WTC11 (cell line): ENCODE measurements at regions not wholly inside any gene's neighbourhood (a gene's known extent, or its start where the extent isn't known, plus 50 kb on each side); places are given as distances from the start of the nearest gene placed in this dataset.

ENCODE experiments used
- ATAC-seq: fragments of 200-7000 bp; cut with Tn5 transposase; 2 replicates; pipeline ENCODE4 v1.10.0; 2021; ENCODE audit warnings: mild to moderate bottlenecking, moderate library complexity
- CTCF ChIA-PET: fragments of 300-600 bp; sonication (Branson Sonifier 250); formaldehyde crosslinking; loops from one replicate; lab custom pipeline; 2021; ENCODE audit warnings: antibody characterized with exemption; lab: Charles Lee
- POLR2A ChIA-PET: fragments of 350-600 bp; sonication (Branson Sonifier 250); formaldehyde crosslinking; loops from one replicate; lab custom pipeline; 2021; ENCODE audit warnings: antibody characterized with exemption; lab: Charles Lee
- DNase-seq: peaks from one replicate; pipeline ENCODE4 v3.0.0; 2021; ENCODE audit warnings: low spot score
- H3K27ac Mint-ChIP-seq: 2 replicates; pipeline ENCODE4 v1.8.0; 2021; ENCODE audit warnings: mixed read lengths
- H3K27me3 Mint-ChIP-seq: 2 replicates; pipeline ENCODE4 v1.8.0; 2021; ENCODE audit warnings: low read depth, mild to moderate bottlenecking, moderate library complexity, mixed read lengths
- H3K36me3 Mint-ChIP-seq: 2 replicates; pipeline ENCODE4 v1.8.0; 2021; ENCODE audit warnings: mixed read lengths
- H3K4me1 Mint-ChIP-seq: 2 replicates; pipeline ENCODE4 v1.8.0; 2022; ENCODE audit warnings: mixed read lengths
- H3K4me3 Mint-ChIP-seq: 2 replicates; pipeline ENCODE4 v1.8.0; 2021; ENCODE audit warnings: mild to moderate bottlenecking, moderate library complexity, mixed read lengths
- H3K9me3 Mint-ChIP-seq: 2 replicates; pipeline ENCODE4 v1.8.0; 2021; ENCODE audit warnings: mixed read lengths
- AFF4 ChIP-seq: sonication (generic); formaldehyde crosslinking; IDR thresholded peaks from 2 replicates; pipeline ENCODE4 v1.8.1; 2023; ENCODE audit warnings: mild to moderate bottlenecking, missing genetic modification reagents, borderline replicate concordance
- ATF1 ChIP-seq: sonication (generic); formaldehyde crosslinking; IDR thresholded peaks from 2 replicates; pipeline ENCODE4 v1.8.1; 2023; ENCODE audit warnings: mild to moderate bottlenecking, moderate library complexity, missing genetic modification reagents
- CREM ChIP-seq: sonication (generic); formaldehyde crosslinking; IDR thresholded peaks from 2 replicates; pipeline ENCODE4 v1.8.1; 2022; ENCODE audit warnings: mild to moderate bottlenecking, missing genetic modification reagents, moderate library complexity
- ESRRA ChIP-seq: sonication (generic); formaldehyde crosslinking; IDR thresholded peaks from 2 replicates; pipeline ENCODE4 v1.8.1; 2022; ENCODE audit warnings: mild to moderate bottlenecking, missing genetic modification reagents, borderline replicate concordance
- ETV6 ChIP-seq: sonication (generic); formaldehyde crosslinking; IDR thresholded peaks from 2 replicates; pipeline ENCODE4 v1.8.1; 2022; ENCODE audit warnings: mild to moderate bottlenecking, missing genetic modification reagents
- FOXP1 ChIP-seq: sonication (generic); formaldehyde crosslinking; IDR thresholded peaks from 2 replicates; pipeline ENCODE4 v1.8.0; 2022; ENCODE audit warnings: missing genetic modification reagents, mild to moderate bottlenecking, moderate library complexity, borderline replicate concordance
- JAZF1 ChIP-seq: fragments of 250-450 bp; sonication (Bioruptor Pico); IDR thresholded peaks from 2 replicates; pipeline ENCODE4 v1.9.0; 2021; ENCODE audit warnings: moderate library complexity, mild to moderate bottlenecking, inconsistent platforms
- MLX ChIP-seq: sonication (generic); formaldehyde crosslinking; IDR thresholded peaks from 2 replicates; pipeline ENCODE4 v1.8.1; 2023; ENCODE audit warnings: mild to moderate bottlenecking, missing genetic modification reagents, moderate library complexity
- MXD4 ChIP-seq: fragments of 250-450 bp; sonication (Bioruptor Pico); IDR thresholded peaks from 2 replicates; pipeline ENCODE4 v1.8.0; 2021; ENCODE audit warnings: mild to moderate bottlenecking, moderate library complexity, borderline replicate concordance
- NFATC4 ChIP-seq: fragments of 250-450 bp; sonication (Bioruptor Pico); IDR thresholded peaks from 2 replicates; pipeline ENCODE4 v1.9.0; 2021; ENCODE audit warnings: mild to moderate bottlenecking
- NR3C1 ChIP-seq: sonication (generic); formaldehyde crosslinking; conservative IDR thresholded peaks from 2 replicates; pipeline ENCODE4 v1.8.1; 2023; ENCODE audit warnings: low read depth, mild to moderate bottlenecking, missing genetic modification reagents
- PRRX2 ChIP-seq: fragments of 250-450 bp; sonication (Bioruptor Pico); IDR thresholded peaks from 2 replicates; pipeline ENCODE4 v1.8.0; 2021; ENCODE audit warnings: mild to moderate bottlenecking
- SP1 ChIP-seq: sonication (generic); formaldehyde crosslinking; conservative IDR thresholded peaks from 2 replicates; pipeline ENCODE4 v1.8.1; 2022; ENCODE audit warnings: missing genetic modification reagents
- TP53 ChIP-seq: sonication (generic); formaldehyde crosslinking; IDR thresholded peaks from 2 replicates; pipeline ENCODE4 v1.8.1; 2023; ENCODE audit warnings: mild to moderate bottlenecking, missing genetic modification reagents
- ZBTB21 ChIP-seq: sonication (generic); formaldehyde crosslinking; IDR thresholded peaks from 2 replicates; pipeline ENCODE4 v1.8.1; 2023; ENCODE audit warnings: mild to moderate bottlenecking, missing genetic modification reagents, borderline replicate concordance
- ZBTB43 ChIP-seq: sonication (generic); formaldehyde crosslinking; IDR thresholded peaks from 2 replicates; pipeline ENCODE4 v1.8.1; 2023; ENCODE audit warnings: mild to moderate bottlenecking, missing genetic modification reagents
- ZNF121 ChIP-seq: sonication (generic); formaldehyde crosslinking; IDR thresholded peaks from 2 replicates; pipeline ENCODE4 v1.8.0; 2023; ENCODE audit warnings: missing genetic modification reagents
- ZNF219 ChIP-seq: sonication (generic); formaldehyde crosslinking; IDR thresholded peaks from 2 replicates; pipeline ENCODE4 v1.8.0; 2023; ENCODE audit warnings: missing genetic modification reagents, mild to moderate bottlenecking, borderline replicate concordance
- ZNF263 ChIP-seq: sonication (generic); formaldehyde crosslinking; IDR thresholded peaks from 2 replicates; pipeline ENCODE4 v1.8.1; 2022; ENCODE audit warnings: low read depth, mild to moderate bottlenecking, moderate library complexity, missing genetic modification reagents
- TF ChIP-seq, protein P1 (sequence below): fragments of 250-450 bp; sonication (Bioruptor Pico); IDR thresholded peaks from 2 replicates; pipeline ENCODE4 v1.9.0; 2021; ENCODE audit warnings: mild to moderate bottlenecking, borderline replicate concordance
- TF ChIP-seq, protein P2 (sequence below): fragments of 250-450 bp; sonication (Bioruptor Pico); IDR thresholded peaks from 2 replicates; pipeline ENCODE4 v2.1.2; 2022; ENCODE audit warnings: mild to moderate bottlenecking, moderate library complexity
- TF ChIP-seq, protein P3 (sequence below): sonication (generic); formaldehyde crosslinking; IDR thresholded peaks from 2 replicates; pipeline ENCODE4 v1.8.1; 2022; ENCODE audit warnings: missing genetic modification reagents, borderline replicate concordance

DNA sequence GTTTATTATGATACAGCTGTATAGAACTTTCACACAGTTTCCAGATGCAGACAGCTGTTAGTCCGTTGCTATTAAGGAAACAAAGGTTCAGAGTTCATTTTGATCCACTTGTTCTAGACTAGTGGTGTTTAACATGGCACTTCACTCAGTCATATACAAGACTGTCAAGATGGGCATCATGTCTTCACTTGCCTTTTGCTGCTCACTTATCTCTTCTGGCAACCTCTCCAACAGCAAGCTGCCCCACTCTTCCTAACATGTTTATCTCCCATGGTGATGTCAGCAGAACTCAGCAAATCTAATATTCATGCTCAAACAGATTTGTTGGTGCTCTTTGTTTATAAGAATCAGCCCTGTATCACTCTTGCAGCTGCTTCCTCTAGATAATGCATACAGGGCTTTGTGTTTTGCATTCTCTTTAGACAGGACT lies 236.2 kb upstream of the HAND2 start:
- Mint-ChIP-seq H3K27me3 (no peaks in the 10 kb centered on the region), H3K4me1 (no peaks in the 10 kb centered on the region), H3K9me3 (no peaks in the 10 kb centered on the region), H3K27ac (no peak overlapping the region), H3K4me3 (no peak overlapping the region), H3K36me3 (no peaks in the 10 kb centered on the region)
- TF ChIP-seq PRRX2 (CRISPR knock-in tag), result no peak
- TF ChIP-seq, protein P1, sequence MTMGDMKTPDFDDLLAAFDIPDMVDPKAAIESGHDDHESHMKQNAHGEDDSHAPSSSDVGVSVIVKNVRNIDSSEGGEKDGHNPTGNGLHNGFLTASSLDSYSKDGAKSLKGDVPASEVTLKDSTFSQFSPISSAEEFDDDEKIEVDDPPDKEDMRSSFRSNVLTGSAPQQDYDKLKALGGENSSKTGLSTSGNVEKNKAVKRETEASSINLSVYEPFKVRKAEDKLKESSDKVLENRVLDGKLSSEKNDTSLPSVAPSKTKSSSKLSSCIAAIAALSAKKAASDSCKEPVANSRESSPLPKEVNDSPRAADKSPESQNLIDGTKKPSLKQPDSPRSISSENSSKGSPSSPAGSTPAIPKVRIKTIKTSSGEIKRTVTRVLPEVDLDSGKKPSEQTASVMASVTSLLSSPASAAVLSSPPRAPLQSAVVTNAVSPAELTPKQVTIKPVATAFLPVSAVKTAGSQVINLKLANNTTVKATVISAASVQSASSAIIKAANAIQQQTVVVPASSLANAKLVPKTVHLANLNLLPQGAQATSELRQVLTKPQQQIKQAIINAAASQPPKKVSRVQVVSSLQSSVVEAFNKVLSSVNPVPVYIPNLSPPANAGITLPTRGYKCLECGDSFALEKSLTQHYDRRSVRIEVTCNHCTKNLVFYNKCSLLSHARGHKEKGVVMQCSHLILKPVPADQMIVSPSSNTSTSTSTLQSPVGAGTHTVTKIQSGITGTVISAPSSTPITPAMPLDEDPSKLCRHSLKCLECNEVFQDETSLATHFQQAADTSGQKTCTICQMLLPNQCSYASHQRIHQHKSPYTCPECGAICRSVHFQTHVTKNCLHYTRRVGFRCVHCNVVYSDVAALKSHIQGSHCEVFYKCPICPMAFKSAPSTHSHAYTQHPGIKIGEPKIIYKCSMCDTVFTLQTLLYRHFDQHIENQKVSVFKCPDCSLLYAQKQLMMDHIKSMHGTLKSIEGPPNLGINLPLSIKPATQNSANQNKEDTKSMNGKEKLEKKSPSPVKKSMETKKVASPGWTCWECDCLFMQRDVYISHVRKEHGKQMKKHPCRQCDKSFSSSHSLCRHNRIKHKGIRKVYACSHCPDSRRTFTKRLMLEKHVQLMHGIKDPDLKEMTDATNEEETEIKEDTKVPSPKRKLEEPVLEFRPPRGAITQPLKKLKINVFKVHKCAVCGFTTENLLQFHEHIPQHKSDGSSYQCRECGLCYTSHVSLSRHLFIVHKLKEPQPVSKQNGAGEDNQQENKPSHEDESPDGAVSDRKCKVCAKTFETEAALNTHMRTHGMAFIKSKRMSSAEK, result no peak
- TF ChIP-seq ESRRA, result no peak
- TF ChIP-seq NR3C1 (CRISPR knock-in tag), result no peak
- TF ChIP-seq FOXP1 (CRISPR knock-in tag), result no peak
- no peak for TF ChIP-seq ZBTB43
- TF ChIP-seq NFATC4 (CRISPR knock-in tag), result no peak
- TF ChIP-seq JAZF1 (CRISPR knock-in tag), result no peak
- TF ChIP-seq AFF4 (CRISPR knock-in tag), result no peak
- TF ChIP-seq ZBTB21, result no peak
- TF ChIP-seq, protein P2, sequence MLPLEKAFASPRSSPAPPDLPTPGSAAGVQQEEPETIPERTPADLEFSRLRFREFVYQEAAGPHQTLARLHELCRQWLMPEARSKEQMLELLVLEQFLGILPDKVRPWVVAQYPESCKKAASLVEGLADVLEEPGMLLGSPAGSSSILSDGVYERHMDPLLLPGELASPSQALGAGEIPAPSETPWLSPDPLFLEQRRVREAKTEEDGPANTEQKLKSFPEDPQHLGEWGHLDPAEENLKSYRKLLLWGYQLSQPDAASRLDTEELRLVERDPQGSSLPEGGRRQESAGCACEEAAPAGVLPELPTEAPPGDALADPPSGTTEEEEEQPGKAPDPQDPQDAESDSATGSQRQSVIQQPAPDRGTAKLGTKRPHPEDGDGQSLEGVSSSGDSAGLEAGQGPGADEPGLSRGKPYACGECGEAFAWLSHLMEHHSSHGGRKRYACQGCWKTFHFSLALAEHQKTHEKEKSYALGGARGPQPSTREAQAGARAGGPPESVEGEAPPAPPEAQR (CRISPR knock-in tag), result no peak
- ChIA-PET CTCF (interaction anchor here (1.5 kb wide), 1 partner anchor 14 kb away, joined by 6 read pairs; no protein-coding TSS in a partner anchor), POLR2A (interaction anchor here (0.7 kb wide), 1 partner anchor 1313 kb away, joined by 3 read pairs; no protein-coding TSS in a partner anchor)
- DNase-seq (no peak), ATAC-seq (no peak)

- DNase-seq, result no peak
- ATAC-seq, result no peak
- Mint-ChIP-seq H3K36me3 (no peaks in the 10 kb centered on the region), H3K4me3 (no peak overlapping the region), H3K27me3 (no peaks in the 10 kb centered on the region), H3K9me3 (no peaks in the 10 kb centered on the region), H3K4me1 (no peaks in the 10 kb centered on the region), H3K27ac (no peak overlapping the region)
- POLR2A ChIA-PET, result no interaction called here
- CTCF ChIA-PET, result interaction anchor here (1.5 kb wide), 1 partner anchor 13 kb away, joined by 6 read pairs; no protein-coding TSS in a partner anchor
- TF ChIP-seq TP53 (CRISPR knock-in tag) (no peak), ZNF263 (CRISPR knock-in tag) (no peak), MLX (CRISPR knock-in tag) (no peak), ATF1 (CRISPR knock-in tag) (no peak), ZNF219 (CRISPR knock-in tag) (no peak), ETV6 (CRISPR knock-in tag) (no peak), CREM (CRISPR knock-in tag) (no peak), SP1 (CRISPR knock-in tag) (no peak), MXD4 (no peak), ZNF121 (CRISPR knock-in tag) (no peak)
- TF ChIP-seq, protein P3, sequence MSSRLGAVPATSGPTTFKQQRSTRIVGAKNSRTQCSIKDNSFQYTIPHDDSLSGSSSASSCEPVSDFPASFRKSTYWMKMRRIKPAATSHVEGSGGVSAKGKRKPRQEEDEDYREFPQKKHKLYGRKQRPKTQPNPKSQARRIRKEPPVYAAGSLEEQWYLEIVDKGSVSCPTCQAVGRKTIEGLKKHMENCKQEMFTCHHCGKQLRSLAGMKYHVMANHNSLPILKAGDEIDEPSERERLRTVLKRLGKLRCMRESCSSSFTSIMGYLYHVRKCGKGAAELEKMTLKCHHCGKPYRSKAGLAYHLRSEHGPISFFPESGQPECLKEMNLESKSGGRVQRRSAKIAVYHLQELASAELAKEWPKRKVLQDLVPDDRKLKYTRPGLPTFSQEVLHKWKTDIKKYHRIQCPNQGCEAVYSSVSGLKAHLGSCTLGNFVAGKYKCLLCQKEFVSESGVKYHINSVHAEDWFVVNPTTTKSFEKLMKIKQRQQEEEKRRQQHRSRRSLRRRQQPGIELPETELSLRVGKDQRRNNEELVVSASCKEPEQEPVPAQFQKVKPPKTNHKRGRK (CRISPR knock-in tag), result no peak
Measured at GRCh38 chr4:173765751-173766150, 235.7 kb upstream of the HAND2 start.
